Renal cortex interstitium (tissue), 11 donors: ENCODE measurements at regions not wholly inside any gene's neighbourhood (a gene's known extent, or its start where the extent isn't known, plus 50 kb on each side); places are given as distances from the start of the nearest gene placed in this dataset.

Experiments used
- DNase-seq, 11 donors: peaks; one replicate each; pipeline ENCODE4 v3.0.0-alpha.2; 2013; ENCODE audit warnings: low read depth in 9 of 11, low spot score in 4 of 11; ENCODE audit errors: extremely low read depth in 1 of 11

- no peak for DNase-seq
Measured at GRCh38 chr5:1946776-1947175, 64.1 kb upstream of the IRX4 start.

- DNase-seq: no peak
Measured at GRCh38 chr5:1946122-1946677, 63.5 kb upstream of the IRX4 start.

GRCh38 chr5:1945606-1946005 lies 62.9 kb upstream of the IRX4 start:
- no peak for DNase-seq

- DNase-seq: no peak
Measured at GRCh38 chr5:1944408-1944807, 61.7 kb upstream of the IRX4 start.

- DNase-seq: no peak
Measured at GRCh38 chr5:1943481-1943880, 60.8 kb upstream of the IRX4 start.

DNA sequence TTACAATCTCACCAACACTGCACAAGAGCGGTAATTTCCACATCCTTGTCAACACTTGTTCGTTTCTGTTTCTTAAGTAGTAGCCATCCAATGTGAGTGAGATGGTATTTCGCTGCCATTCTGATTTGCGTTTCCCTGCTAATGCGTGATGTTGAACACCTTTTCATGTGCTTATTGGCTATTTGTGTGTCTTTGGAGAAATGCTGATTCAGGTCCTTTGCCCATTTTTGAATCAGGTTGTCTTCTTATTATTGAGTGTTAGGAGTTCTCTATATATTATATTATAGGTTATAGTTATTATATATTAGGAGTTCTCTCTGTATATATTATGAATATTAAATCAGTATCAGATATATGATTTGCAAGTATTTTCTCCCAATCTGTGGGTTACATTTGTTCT lies 59.9 kb upstream of the IRX4 start:
- DNase-seq: no peak

DNA sequence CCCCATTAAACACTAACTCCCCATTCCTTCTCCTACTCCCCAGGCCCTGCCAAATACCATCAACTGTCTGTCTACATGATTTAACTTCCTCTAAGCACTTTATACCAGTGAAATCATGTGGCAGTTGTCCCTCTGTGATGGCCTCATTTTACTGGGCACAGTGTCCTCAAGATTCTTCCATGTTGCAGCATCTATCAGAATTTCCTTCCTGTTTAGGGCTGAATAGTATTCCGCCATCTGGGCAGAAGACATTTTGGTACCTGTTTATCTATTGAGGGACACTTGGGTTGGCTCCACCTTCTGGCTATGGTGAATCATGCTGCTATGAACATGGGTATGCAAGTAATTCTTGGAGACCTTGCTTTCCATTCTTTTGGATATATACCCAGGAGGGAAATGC lies 59.4 kb upstream of the IRX4 start:
- DNase-seq: no peak

GRCh38 chr5:1939256-1939655 lies 56.5 kb upstream of the IRX4 start:
- no peak for DNase-seq

DNA sequence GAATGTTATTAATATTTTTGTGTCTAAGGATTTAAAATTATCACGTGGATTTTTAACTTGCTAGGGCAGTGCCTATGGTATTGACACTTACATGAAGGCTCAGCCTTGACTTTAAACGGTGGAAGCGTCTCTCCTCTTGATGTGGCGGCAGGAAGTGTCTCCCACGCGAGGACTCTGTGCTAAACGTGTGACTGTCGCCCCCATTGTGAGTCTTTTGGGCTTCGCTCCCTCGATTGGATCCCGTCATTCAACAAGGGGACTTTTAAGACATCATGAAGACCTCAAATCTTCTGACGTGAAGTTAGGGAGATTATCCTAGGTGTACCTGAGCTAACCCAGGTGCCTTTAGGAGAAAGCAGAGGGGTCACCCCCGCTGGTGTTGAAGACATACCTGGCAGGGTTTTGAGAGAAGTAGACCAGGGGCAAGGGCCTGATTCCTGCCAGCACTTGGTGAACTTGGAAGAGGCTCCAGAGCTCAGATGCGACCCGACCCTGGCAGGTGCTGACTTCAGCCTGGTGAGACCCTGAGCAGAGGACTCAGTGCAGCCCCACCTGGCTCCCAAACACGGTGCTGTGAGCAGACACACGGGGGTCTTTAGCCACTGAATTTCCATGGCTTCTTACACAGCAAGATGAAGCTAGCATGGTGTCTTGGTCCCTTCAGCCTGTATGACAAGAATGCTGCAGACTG lies 55.7 kb upstream of the IRX4 start:
- DNase-seq: no peak

- no peak for DNase-seq
Measured at GRCh38 chr5:1937590-1937989, 54.9 kb upstream of the IRX4 start.

DNA sequence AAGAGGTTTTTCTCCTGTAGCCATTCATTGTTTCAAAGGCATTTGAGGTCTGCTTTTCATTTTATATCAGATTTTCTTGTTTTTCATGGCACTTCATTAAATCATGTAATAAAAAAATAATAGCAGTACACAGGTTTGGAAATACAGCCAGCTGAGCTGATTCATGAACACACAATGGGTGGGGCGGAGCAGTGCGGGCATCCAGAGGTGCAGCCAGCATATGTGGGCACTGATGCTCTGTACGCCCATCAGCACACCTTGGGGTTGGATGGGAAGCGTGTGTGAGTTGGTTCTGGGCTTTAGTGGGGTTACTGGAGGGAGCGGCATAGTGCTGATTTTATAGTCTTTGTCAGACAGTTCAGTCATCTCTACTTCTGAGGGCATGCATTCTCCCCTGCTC lies 54.2 kb upstream of the IRX4 start:
- DNase-seq: no peak

DNA sequence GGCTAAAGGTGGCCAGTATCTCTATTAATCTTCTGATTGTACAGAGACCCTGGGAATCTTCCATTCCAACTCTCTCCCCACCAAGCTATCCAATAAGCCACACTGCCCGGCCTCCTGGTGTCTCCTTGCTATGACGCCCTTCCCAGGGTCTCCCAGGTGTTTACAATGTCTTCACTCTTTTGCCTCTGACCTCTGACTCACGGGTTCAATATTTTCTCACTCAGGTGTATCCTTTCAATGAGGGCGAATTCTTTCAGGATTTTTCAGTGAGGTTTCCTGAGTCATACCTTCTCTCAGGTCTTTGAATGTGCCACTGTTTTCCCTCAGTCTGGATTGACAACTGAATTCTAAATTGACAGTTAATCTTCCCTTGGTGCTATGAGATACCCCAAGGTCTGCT lies 53.7 kb upstream of the IRX4 start:
- no peak for DNase-seq

DNA sequence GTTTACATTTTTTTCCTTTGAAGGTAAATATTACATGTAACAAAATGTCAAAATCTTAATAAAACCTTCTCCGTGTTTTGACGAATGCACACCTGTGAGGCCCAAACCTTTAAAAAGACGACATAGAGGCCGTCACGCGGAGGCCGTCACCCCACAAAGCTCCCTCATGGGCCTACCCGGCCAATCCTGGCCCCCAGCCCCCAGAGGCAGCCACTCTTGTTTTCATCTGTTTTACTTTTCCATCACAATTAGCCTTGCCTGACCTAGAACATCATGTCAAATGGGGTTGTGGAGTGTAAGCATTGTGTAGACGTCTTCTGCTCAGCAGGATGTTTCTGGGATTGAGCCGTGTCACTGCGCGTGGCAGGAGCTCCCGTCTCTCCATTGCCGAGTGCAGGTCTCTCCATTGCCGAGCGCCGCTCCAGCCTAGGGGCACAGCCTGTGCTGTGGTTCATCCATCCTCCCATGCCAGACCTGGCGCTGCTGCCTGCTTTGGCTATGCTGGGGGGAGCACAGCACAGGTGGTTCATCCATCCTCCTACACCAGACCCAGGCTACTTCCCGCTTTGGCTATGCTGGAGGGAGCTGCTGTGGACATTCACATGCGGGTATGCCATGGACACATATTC lies 52.2 kb upstream of the IRX4 start:
- DNase-seq: no peak

DNA sequence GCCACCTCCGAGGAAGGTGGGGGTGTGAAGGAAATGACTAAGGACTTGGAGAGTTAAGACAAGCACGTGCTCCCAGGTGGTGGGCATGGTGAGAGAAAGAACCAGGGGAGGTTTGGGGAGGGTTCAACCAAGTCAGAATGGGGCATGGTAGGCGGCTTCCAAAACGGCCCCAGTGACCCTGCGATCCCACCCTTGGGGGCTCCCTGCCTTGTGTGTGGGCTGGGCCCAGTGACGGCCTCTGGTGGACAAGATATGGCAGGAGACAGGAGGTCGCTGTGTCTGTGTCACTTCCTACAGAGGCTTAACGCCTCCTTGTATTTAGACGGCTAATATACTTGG lies 51.3 kb upstream of the IRX4 start:
- no peak for DNase-seq

DNA sequence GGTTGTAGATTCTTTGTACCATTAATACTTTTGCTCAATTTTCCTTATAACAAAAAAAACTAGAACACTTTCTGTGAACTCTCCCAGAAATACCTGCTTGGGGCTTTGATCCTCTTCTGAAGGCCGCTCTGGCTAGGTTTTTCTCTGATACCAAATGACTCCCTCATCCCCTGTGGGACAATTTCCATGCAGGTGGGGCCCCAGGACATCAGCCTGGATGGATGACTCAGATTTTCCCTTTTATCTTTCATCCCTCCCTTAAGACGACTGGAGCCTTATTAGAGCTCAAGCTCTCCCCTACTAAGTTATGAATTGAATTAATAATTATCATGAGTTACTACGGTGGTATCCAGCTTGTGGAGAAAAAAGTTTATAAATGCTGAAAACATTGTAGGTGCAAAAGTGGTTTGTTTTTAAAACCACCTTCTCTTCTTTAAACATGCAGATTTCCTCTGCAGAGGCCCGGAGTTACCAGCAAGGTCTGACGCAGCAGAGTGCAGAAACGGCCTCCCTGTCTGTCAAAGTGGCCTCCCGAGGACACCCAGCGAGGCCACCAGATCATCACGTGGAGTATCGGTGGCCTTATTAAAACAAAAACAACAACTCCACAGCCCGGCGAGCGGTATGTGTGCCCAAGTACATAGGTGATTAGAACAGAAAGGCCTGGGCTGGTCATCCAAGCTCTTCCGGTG lies 50.8 kb upstream of the IRX4 start:
- no peak for DNase-seq
